Mesendoderm (in vitro differentiated cells): ENCODE measurements at regions not wholly inside any gene's neighbourhood (a gene's known extent, or its start where the extent isn't known, plus 50 kb on each side); places are given as distances from the start of the nearest gene placed in this dataset.

Experiments used
- DNase-seq: peaks from one replicate; pipeline ENCODE4 v3.0.0; 2013
- H2AK5ac ChIP-seq: 2 replicates; pipeline ENCODE4 v1.6.1; 2013; ENCODE audit warnings: low read length, inconsistent platforms
- H2BK120ac ChIP-seq: 2 replicates; pipeline ENCODE4 v1.6.1; 2013; ENCODE audit warnings: low read depth, mild to moderate bottlenecking, low read length, moderate library complexity, mixed read lengths
- H2BK15ac ChIP-seq: replicated peaks from 2 replicates; pipeline ENCODE4 v1.6.1; 2013; ENCODE audit warnings: low read depth, mild to moderate bottlenecking, moderate library complexity
- H2BK5ac ChIP-seq: 2 replicates; pipeline ENCODE4 v1.6.1; 2013; ENCODE audit warnings: low read length, inconsistent platforms
- H3K18ac ChIP-seq: 2 replicates; pipeline ENCODE4 v1.6.1; 2013; ENCODE audit warnings: mild to moderate bottlenecking, low read length, mixed read lengths
- H3K23ac ChIP-seq: one replicate; pipeline ENCODE4 v1.6.1; 2013; ENCODE audit warnings: low read length
- H3K27ac ChIP-seq: 2 replicates; pipeline ENCODE4 v1.5.1; 2013; ENCODE audit warnings: low read depth, mild to moderate bottlenecking, inconsistent platforms, low read length, moderate library complexity
- H3K27me3 ChIP-seq: 2 replicates; pipeline ENCODE4 v1.6.1; 2013; ENCODE audit warnings: low read length, control low read depth, mild to moderate bottlenecking, inconsistent platforms; ENCODE audit not compliant: insufficient read depth, poor library complexity
- H3K36me3 ChIP-seq: 2 replicates; pipeline ENCODE4 v1.6.1; 2013; ENCODE audit warnings: low read length, inconsistent platforms; ENCODE audit not compliant: control insufficient read depth, insufficient read depth
- H3K4ac ChIP-seq: one replicate; pipeline ENCODE4 v1.6.1; 2013; ENCODE audit warnings: low read depth, mild to moderate bottlenecking, low read length, moderate library complexity
- H3K4me1 ChIP-seq: 2 replicates; pipeline ENCODE4 v1.6.1; 2013; ENCODE audit warnings: low read depth, low read length, inconsistent platforms; ENCODE audit not compliant: control insufficient read depth
- H3K4me2 ChIP-seq: 2 replicates; pipeline ENCODE4 v1.6.1; 2013; ENCODE audit warnings: low read length
- H3K4me3 ChIP-seq: 2 replicates; pipeline ENCODE4 v1.5.1; 2013; ENCODE audit warnings: mild to moderate bottlenecking, low read length
- H3K56ac ChIP-seq: one replicate; pipeline ENCODE4 v1.6.1; 2013; ENCODE audit warnings: low read length
- H3K79me1 ChIP-seq: 2 replicates; pipeline ENCODE4 v1.6.1; 2013; ENCODE audit warnings: low read length, inconsistent platforms
- H3K79me2 ChIP-seq: 2 replicates; pipeline ENCODE4 v1.6.1; 2013; ENCODE audit warnings: mild to moderate bottlenecking, low read length; ENCODE audit not compliant: control insufficient read depth, insufficient read depth
- H3K9ac ChIP-seq: 2 replicates; pipeline ENCODE4 v1.6.1; 2013; ENCODE audit warnings: low read length, inconsistent platforms
- H4K5ac ChIP-seq: one replicate; pipeline ENCODE4 v1.6.1; 2013; ENCODE audit warnings: low read length
- H4K8ac ChIP-seq: one replicate; pipeline ENCODE4 v1.6.1; 2013; ENCODE audit warnings: low read depth, mild to moderate bottlenecking, control low read depth, low read length, moderate library complexity
- WGBS: extraction: QIAGEN DNeasy Blood & Tissue Kit; methylation state at CpG from one replicate; pipeline ENCODE4 v1.1.7; 2013; ENCODE audit warnings: low lambda C conversion rate, missing lambda C conversion rate; ENCODE audit not compliant: insufficient coverage; ENCODE audit errors: extremely low coverage; 5-methylcytosine and 5-hydroxymethylcytosine counted together

GRCh38 chr16:64585367-64585766 is 536.5 kb downstream of the CDH11 start:
- H3K79me2 ChIP-seq, result no peaks in the 10 kb centered on the region
- H3K4me3 ChIP-seq, result no peak overlapping the region
- H2BK15ac ChIP-seq, result no peak overlapping the region
- no peak overlapping the region for H4K5ac ChIP-seq
- H3K56ac ChIP-seq, result no peak overlapping the region
- H3K79me1 ChIP-seq, result no peaks in the 10 kb centered on the region
- H2BK5ac ChIP-seq, result no peak overlapping the region
- H2BK120ac ChIP-seq, result no peak overlapping the region
- no peaks in the 10 kb centered on the region for H3K27me3 ChIP-seq
- H3K27ac ChIP-seq, result no peak overlapping the region
- H3K23ac ChIP-seq, result no peak overlapping the region
- no peak overlapping the region for H3K4me2 ChIP-seq
- no peak for DNase-seq
- H3K18ac ChIP-seq, result no peak overlapping the region
- H2AK5ac ChIP-seq, result no peak overlapping the region
- H3K9ac ChIP-seq, result no peak overlapping the region
- no peak overlapping the region for H4K8ac ChIP-seq
- H3K4ac ChIP-seq, result no peak overlapping the region
- peaks cover 3% of the 10 kb centered on the region for H3K4me1 ChIP-seq
- no peaks in the 10 kb centered on the region for H3K36me3 ChIP-seq

GRCh38 chr16:64580558-64580957 is 541.3 kb downstream of the CDH11 start:
- H3K79me1 ChIP-seq, result no peaks in the 10 kb centered on the region
- no peak overlapping the region for H3K9ac ChIP-seq
- H3K4me1 ChIP-seq, result no peaks in the 10 kb centered on the region
- no peaks in the 10 kb centered on the region for H3K36me3 ChIP-seq
- no peak overlapping the region for H3K4ac ChIP-seq
- no peak overlapping the region for H3K27ac ChIP-seq
- H3K18ac ChIP-seq, result no peak overlapping the region
- H2BK120ac ChIP-seq, result no peak overlapping the region
- no peak overlapping the region for H2BK5ac ChIP-seq
- H3K27me3 ChIP-seq, result no peaks in the 10 kb centered on the region
- H4K5ac ChIP-seq, result no peak overlapping the region
- H3K56ac ChIP-seq, result no peak overlapping the region
- WGBS, result no CpG with 5 or more reads among the region's 7 CpGs
- H3K79me2 ChIP-seq, result no peaks in the 10 kb centered on the region
- no peak overlapping the region for H2AK5ac ChIP-seq
- no peak overlapping the region for H3K4me2 ChIP-seq
- DNase-seq, result no peak
- H3K4me3 ChIP-seq, result no peak overlapping the region
- no peak overlapping the region for H4K8ac ChIP-seq
- no peak overlapping the region for H2BK15ac ChIP-seq
- no peak overlapping the region for H3K23ac ChIP-seq

DNA sequence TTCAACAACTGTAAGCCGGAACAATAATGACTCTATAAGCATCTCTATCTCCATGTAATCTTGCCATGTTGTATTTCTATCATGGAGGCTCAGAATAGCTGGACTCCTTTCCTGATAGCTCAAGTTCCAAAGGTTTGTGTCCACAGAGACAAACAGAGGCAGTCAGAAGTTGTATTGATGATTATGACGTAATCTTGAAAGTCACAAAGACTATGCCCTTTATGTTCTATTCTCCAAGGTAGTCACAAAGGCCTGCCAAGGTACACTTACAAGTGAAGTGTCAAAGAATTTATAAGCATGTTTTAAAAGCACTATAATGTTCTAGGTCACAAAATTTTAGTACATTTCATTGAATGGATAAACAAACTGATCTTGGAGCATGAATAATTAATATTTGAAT is 542.2 kb downstream of the CDH11 start:
- Histone ChIP-seq H3K36me3 (no peaks in the 10 kb centered on the region), H2BK120ac (no peak overlapping the region), H3K18ac (no peak overlapping the region), H3K4me3 (no peak overlapping the region), H3K23ac (no peak overlapping the region), H3K27me3 (no peaks in the 10 kb centered on the region), H3K4me2 (no peak overlapping the region), H2BK15ac (no peak overlapping the region), H3K56ac (no peak overlapping the region), H3K9ac (no peak overlapping the region), H2BK5ac (no peak overlapping the region), H3K4me1 (no peaks in the 10 kb centered on the region), H3K27ac (no peak overlapping the region), H2AK5ac (no peak overlapping the region), H3K79me2 (no peaks in the 10 kb centered on the region), H4K8ac (no peak overlapping the region), H3K79me1 (no peaks in the 10 kb centered on the region), H3K4ac (no peak overlapping the region), H4K5ac (no peak overlapping the region)
- no CpG with 5 or more reads among the region's 2 CpGs for WGBS
- DNase-seq, result no peak

DNA sequence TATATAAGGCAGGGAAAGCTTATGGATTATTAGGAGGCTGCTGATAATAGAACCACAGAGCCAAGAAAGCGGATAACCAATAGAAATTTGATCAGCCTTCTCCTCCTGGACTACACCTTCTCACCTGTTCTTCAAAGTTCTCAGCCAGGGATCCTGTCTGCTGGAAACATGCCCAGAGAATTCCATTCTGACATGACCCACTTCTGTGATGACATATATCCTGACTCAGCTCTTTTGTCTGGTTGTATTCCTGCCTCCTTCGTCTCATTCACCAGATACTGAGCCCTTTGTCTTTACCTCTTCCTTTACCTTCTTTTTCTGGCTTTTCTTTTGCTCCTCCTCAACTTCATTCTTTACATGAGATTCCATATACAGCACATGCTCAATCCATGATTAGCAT is 576.1 kb downstream of the CDH11 start:
- Histone ChIP-seq H2AK5ac (no peak overlapping the region), H3K4me1 (no peaks in the 10 kb centered on the region), H3K4me3 (no peak overlapping the region), H3K23ac (no peak overlapping the region), H3K56ac (no peak overlapping the region), H3K4ac (no peak overlapping the region), H3K36me3 (no peaks in the 10 kb centered on the region), H2BK15ac (no peak overlapping the region), H3K27ac (no peak overlapping the region), H2BK120ac (no peak overlapping the region), H4K5ac (no peak overlapping the region), H4K8ac (no peak overlapping the region), H3K4me2 (no peak overlapping the region), H2BK5ac (no peak overlapping the region), H3K79me1 (no peaks in the 10 kb centered on the region), H3K9ac (no peak overlapping the region), H3K79me2 (no peaks in the 10 kb centered on the region), H3K18ac (no peak overlapping the region), H3K27me3 (no peaks in the 10 kb centered on the region)
- WGBS, result no CpG with 5 or more reads among the region's 2 CpGs
- no peak for DNase-seq

DNA sequence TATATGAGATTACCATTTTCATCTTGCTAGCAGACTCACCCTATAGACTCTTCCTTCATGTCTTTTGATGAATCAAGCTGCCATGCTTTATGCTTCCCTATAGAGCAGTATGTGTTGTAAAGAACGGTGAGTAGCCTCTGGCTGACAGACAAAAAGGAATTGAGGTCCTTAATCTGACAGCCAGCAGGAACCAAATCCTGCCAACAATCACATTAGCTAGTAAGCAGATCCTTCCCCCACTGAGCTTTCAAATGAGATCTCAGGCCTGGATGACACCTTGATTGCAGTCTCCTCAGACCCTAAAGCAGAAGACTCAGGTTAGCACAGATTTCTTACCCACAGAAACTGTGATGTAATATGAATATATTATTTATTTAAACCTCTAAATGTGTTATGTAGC is 577.0 kb downstream of the CDH11 start:
- H3K4me1 ChIP-seq, result no peaks in the 10 kb centered on the region
- no peak overlapping the region for H2BK15ac ChIP-seq
- H3K4me3 ChIP-seq, result no peak overlapping the region
- no peak overlapping the region for H2AK5ac ChIP-seq
- H3K27ac ChIP-seq, result no peak overlapping the region
- H3K18ac ChIP-seq, result no peak overlapping the region
- WGBS, result no CpG with 5 or more reads among the region's 1 CpG
- H3K9ac ChIP-seq, result no peak overlapping the region
- no peak overlapping the region for H3K4me2 ChIP-seq
- H3K79me1 ChIP-seq, result no peaks in the 10 kb centered on the region
- H3K56ac ChIP-seq, result no peak overlapping the region
- H4K8ac ChIP-seq, result no peak overlapping the region
- H3K23ac ChIP-seq, result no peak overlapping the region
- H3K27me3 ChIP-seq, result no peaks in the 10 kb centered on the region
- peak; percentile 32 for DNase-seq
- H2BK120ac ChIP-seq, result no peak overlapping the region
- H3K36me3 ChIP-seq, result no peaks in the 10 kb centered on the region
- no peak overlapping the region for H2BK5ac ChIP-seq
- no peaks in the 10 kb centered on the region for H3K79me2 ChIP-seq
- H3K4ac ChIP-seq, result no peak overlapping the region
- no peak overlapping the region for H4K5ac ChIP-seq

DNA sequence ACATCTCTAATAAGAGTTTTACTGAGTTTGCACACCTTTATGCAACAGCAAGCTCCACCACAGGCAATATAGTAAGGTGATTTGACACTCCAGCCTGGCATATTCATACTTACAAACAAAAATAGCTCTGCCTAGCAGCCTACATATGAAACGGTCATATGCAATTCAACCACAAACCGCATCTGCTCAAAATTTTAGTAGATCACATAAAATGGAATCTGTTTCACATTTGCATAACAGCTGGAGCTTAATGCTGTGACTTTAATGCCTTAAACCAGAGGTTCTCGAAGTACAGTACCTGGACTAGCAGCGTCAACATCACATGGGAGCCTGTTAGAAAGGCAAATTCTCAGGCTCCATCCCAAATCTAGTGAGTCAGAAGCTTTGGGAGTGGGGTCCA is 578.4 kb downstream of the CDH11 start:
- H3K4ac ChIP-seq, result no peak overlapping the region
- H2BK5ac ChIP-seq, result no peak overlapping the region
- H3K79me1 ChIP-seq, result no peaks in the 10 kb centered on the region
- H2BK15ac ChIP-seq, result no peak overlapping the region
- no peak overlapping the region for H3K9ac ChIP-seq
- no peak overlapping the region for H4K8ac ChIP-seq
- no peak overlapping the region for H3K23ac ChIP-seq
- H3K56ac ChIP-seq, result no peak overlapping the region
- H3K4me1 ChIP-seq, result no peaks in the 10 kb centered on the region
- no peak for DNase-seq
- no peak overlapping the region for H2BK120ac ChIP-seq
- H3K4me3 ChIP-seq, result no peak overlapping the region
- no peaks in the 10 kb centered on the region for H3K79me2 ChIP-seq
- no peak overlapping the region for H2AK5ac ChIP-seq
- no peaks in the 10 kb centered on the region for H3K27me3 ChIP-seq
- H3K18ac ChIP-seq, result no peak overlapping the region
- no CpG with 5 or more reads among the region's 4 CpGs for WGBS
- no peaks in the 10 kb centered on the region for H3K36me3 ChIP-seq
- H4K5ac ChIP-seq, result no peak overlapping the region
- H3K27ac ChIP-seq, result no peak overlapping the region
- H3K4me2 ChIP-seq, result no peak overlapping the region
